HepG2 (cell line): ENCODE measurements at regions not wholly inside any gene's neighbourhood (a gene's known extent, or its start where the extent isn't known, plus 50 kb on each side); places are given as distances from the start of the nearest gene placed in this dataset.

Experiments
- ATAC-seq: fragments of 200-7000 bp; cut with Tn5 transposase; 3 replicates; pipeline ENCODE4 v1.9.1; 2020; ENCODE audit warnings: mild to moderate bottlenecking, moderate library complexity
- BruUV-seq: library from RNA; stranded (reverse); fragments of 400-500 nt; replicated peaks from 2 replicates; lab custom pipeline; 2021; lab: Mats Ljungman, UMichigan
- CTCF ChIA-PET: fragments of 300-600 bp; formaldehyde crosslinking; extraction: SDS; loops from one replicate; lab custom pipeline; 2021; ENCODE audit warnings: low total read pairs, inconsistent platforms, low intra/inter-chr PET ratio; lab: Yijun Ruan, JAX
- POLR2A ChIA-PET: fragments of 350-600 bp; sonication (Branson Sonifier 250); formaldehyde crosslinking; loops from one replicate; lab custom pipeline; 2020; ENCODE audit warnings: antibody characterized with exemption, inconsistent platforms; lab: Yijun Ruan, JAX
- DNase-seq: peaks from one replicate; pipeline ENCODE4 v3.0.0-alpha.2; 2015; ENCODE audit warnings: low spot score
- FAIRE-seq: peaks from 3 replicates; lab custom pipeline; 2011; peaks lifted over from hg19 to GRCh38; lab: Jason Lieb, UNC
- H2AFZ ChIP-seq: one replicate; pipeline ENCODE4 v1.6.1; 2011; ENCODE audit warnings: low read length, inconsistent platforms
- H3K27ac ChIP-seq: fragments of 300-600 bp; 3 replicates; pipeline ENCODE4 v1.8.0; 2011; ENCODE audit warnings: mixed run types, mild to moderate bottlenecking, mixed read lengths, low read length, inconsistent platforms; ENCODE audit not compliant: insufficient read depth; ENCODE audit errors: extremely low read length
- H3K27me3 ChIP-seq, 2 experiments: fragments of 200-600 bp in 1 of 2; 2 replicates in 1 of 2; 3 replicates in 1 of 2; pipeline versions ENCODE4 v1.6.0 to v1.8.0; 2011; ENCODE audit warnings: low read length in 2 of 2, mild to moderate bottlenecking in 2 of 2, moderate library complexity in 2 of 2, inconsistent platforms in 1 of 2; ENCODE audit not compliant: insufficient read depth in 2 of 2, control insufficient read depth in 1 of 2
- H3K36me3 ChIP-seq, 2 experiments: fragments of 200-600 bp in 1 of 2; replicated peaks in 1 of 2; 2 replicates in 1 of 2; 3 replicates in 1 of 2; pipeline versions ENCODE4 v1.5.1 to v1.8.0; 2011; ENCODE audit warnings: low read length in 2 of 2, inconsistent platforms in 1 of 2; ENCODE audit not compliant: insufficient read depth in 2 of 2, control insufficient read depth in 1 of 2
- H3K4me1 ChIP-seq: 2 replicates; pipeline ENCODE4 v1.5.1; 2012; ENCODE audit warnings: low read length, inconsistent platforms; ENCODE audit not compliant: insufficient read depth
- H3K4me2 ChIP-seq: 2 replicates; pipeline ENCODE4 v1.6.0; 2011; ENCODE audit warnings: low read depth, low read length, inconsistent platforms
- H3K4me3 ChIP-seq, 3 experiments: fragments of 200-600 bp in 1 of 3; sonication (generic), shearing (Covaris generic) in 1 of 3; replicated peaks in 1 of 3; 2 replicates each; pipeline ENCODE4 v1.5.1; 2011 to 2016; ENCODE audit warnings: low read length in 3 of 3, inconsistent platforms in 2 of 3, low read depth in 2 of 3, mild to moderate bottlenecking in 2 of 3, control low read depth in 1 of 3, mixed read lengths in 1 of 3; ENCODE audit not compliant: insufficient read depth in 1 of 3
- H3K79me2 ChIP-seq: one replicate; pipeline ENCODE4 v1.6.1; 2011; ENCODE audit warnings: low read length, inconsistent platforms; ENCODE audit not compliant: insufficient read depth
- H3K9ac ChIP-seq: 2 replicates; pipeline ENCODE4 v1.6.0; 2011; ENCODE audit warnings: mild to moderate bottlenecking, low read depth, low read length, inconsistent platforms; ENCODE audit not compliant: insufficient read depth
- H3K9me3 ChIP-seq: 2 replicates; pipeline ENCODE4 v1.5.1; 2012; ENCODE audit warnings: mild to moderate bottlenecking, low read length
- H4K20me1 ChIP-seq: 2 replicates; pipeline ENCODE4 v1.6.0; 2011; ENCODE audit warnings: inconsistent platforms, mild to moderate bottlenecking, low read length, moderate library complexity; ENCODE audit not compliant: insufficient read depth
- CBX1 ChIP-seq: IDR thresholded peaks from one replicate; pipeline ENCODE4 v1.6.1; 2016; ENCODE audit warnings: antibody characterized with exemption, low read depth
- CEBPG ChIP-seq: IDR thresholded peaks from 2 replicates; pipeline ENCODE4 v1.6.1; 2016
- FOXJ3 ChIP-seq: sonication (generic); formaldehyde crosslinking; IDR thresholded peaks from 2 replicates; pipeline ENCODE4 v1.4.0; 2020; ENCODE audit warnings: missing genetic modification reagents, mild to moderate bottlenecking, borderline replicate concordance
- KDM3A ChIP-seq: IDR thresholded peaks from 2 replicates; pipeline ENCODE4 v1.6.1; 2018; ENCODE audit warnings: low read depth, missing compliant biosample characterization
- MED8 ChIP-seq: sonication (generic); formaldehyde crosslinking; IDR thresholded peaks from 2 replicates; pipeline ENCODE4 v1.8.1; 2023; ENCODE audit warnings: mild to moderate bottlenecking, missing genetic modification reagents; ENCODE audit not compliant: insufficient replicate concordance
- PPARG ChIP-seq: conservative IDR thresholded peaks from 2 replicates; pipeline ENCODE4 v1.6.1; 2016; ENCODE audit warnings: missing biosample characterization, missing genetic modification reagents
- RARA ChIP-seq: IDR thresholded peaks from 2 replicates; pipeline ENCODE4 v1.6.1; 2016; ENCODE audit warnings: missing genetic modification reagents, missing compliant biosample characterization
- RFX5 ChIP-seq: IDR thresholded peaks from 2 replicates; pipeline ENCODE4 v1.6.1; 2011; ENCODE audit warnings: low read depth, low read length, improper control_type of control experiment
- RFXAP ChIP-seq: sonication (generic); formaldehyde crosslinking; IDR thresholded peaks from 2 replicates; pipeline ENCODE4 v1.4.0; 2020; ENCODE audit warnings: missing genetic modification reagents, borderline replicate concordance
- THRA ChIP-seq: sonication (generic); formaldehyde crosslinking; IDR thresholded peaks from 2 replicates; pipeline ENCODE4 v1.4.0; 2020; ENCODE audit warnings: missing genetic modification reagents, borderline replicate concordance
- TP53 ChIP-seq: sonication (generic); formaldehyde crosslinking; conservative IDR thresholded peaks from 2 replicates; pipeline ENCODE4 v1.4.0; 2020; ENCODE audit warnings: missing genetic modification reagents
- U2AF1 ChIP-seq: fragments of 200-400 bp; formaldehyde crosslinking; optimal IDR thresholded peaks from 2 replicates; pipeline ENCODE3; 2017; ENCODE audit warnings: mild to moderate bottlenecking, low read depth, low read length
- ZNF24 ChIP-seq: fragments of 450-650 bp; IDR thresholded peaks from 2 replicates; pipeline ENCODE4 v1.6.1; 2017; ENCODE audit warnings: antibody characterized with exemption, mild to moderate bottlenecking
- ZNF296 ChIP-seq: sonication (generic); formaldehyde crosslinking; conservative IDR thresholded peaks from 2 replicates; pipeline ENCODE4 v1.5.0; 2020; ENCODE audit warnings: mild to moderate bottlenecking, missing genetic modification reagents
- ZNF546 ChIP-seq: sonication (generic); formaldehyde crosslinking; conservative IDR thresholded peaks from 2 replicates; pipeline ENCODE4 v1.8.1; 2023; ENCODE audit warnings: mild to moderate bottlenecking, missing genetic modification reagents
- ZNF547 ChIP-seq: sonication (generic); formaldehyde crosslinking; IDR thresholded peaks from 2 replicates; pipeline ENCODE4 v1.5.1; 2020; ENCODE audit warnings: mild to moderate bottlenecking, missing genetic modification reagents
- WGBS: methylation state at CpG from one replicate; pipeline ENCODE4 v1.1.6; 2017; ENCODE audit warnings: low lambda C conversion rate; 5-methylcytosine and 5-hydroxymethylcytosine counted together
- in situ Hi-C: cut with HindIII; loops from 2 replicates; pipeline ENCODE4 v1.10.0; 2017; ENCODE audit warnings: low pct_unique_long_range_greater_than_20kb; ENCODE audit not compliant: extremely low pct_ligation_motif_present
- intact Hi-C: fragments of 100-400 bp; cut with micrococcal nuclease; formaldehyde crosslinking; loops from one replicate; pipeline ENCODE4 v1.10.0; 2022; ENCODE audit not compliant: unreplicated experiment
- TF ChIP-seq, protein P1 (sequence below): sonication (generic); formaldehyde crosslinking; IDR thresholded peaks from 2 replicates; pipeline ENCODE4 v1.5.1; 2020; ENCODE audit warnings: missing genetic modification reagents, mild to moderate bottlenecking, borderline replicate concordance

- TF ChIP-seq RFXAP (CRISPR knock-in tag) (no peak), TP53 (CRISPR knock-in tag) (no peak), MED8 (CRISPR knock-in tag) (no peak), CBX1 (no peak), ZNF546 (no peak), FOXJ3 (CRISPR knock-in tag) (no peak), ZNF24 (no peak), CEBPG (no peak), THRA (no peak), KDM3A (CRISPR knock-in tag) (no peak), RFX5 (no peak), U2AF1 (no peak), RARA (no peak), ZNF296 (CRISPR knock-in tag) (no peak), ZNF547 (CRISPR knock-in tag) (no peak), PPARG (CRISPR knock-in tag) (no peak)
- TF ChIP-seq, protein P1, sequence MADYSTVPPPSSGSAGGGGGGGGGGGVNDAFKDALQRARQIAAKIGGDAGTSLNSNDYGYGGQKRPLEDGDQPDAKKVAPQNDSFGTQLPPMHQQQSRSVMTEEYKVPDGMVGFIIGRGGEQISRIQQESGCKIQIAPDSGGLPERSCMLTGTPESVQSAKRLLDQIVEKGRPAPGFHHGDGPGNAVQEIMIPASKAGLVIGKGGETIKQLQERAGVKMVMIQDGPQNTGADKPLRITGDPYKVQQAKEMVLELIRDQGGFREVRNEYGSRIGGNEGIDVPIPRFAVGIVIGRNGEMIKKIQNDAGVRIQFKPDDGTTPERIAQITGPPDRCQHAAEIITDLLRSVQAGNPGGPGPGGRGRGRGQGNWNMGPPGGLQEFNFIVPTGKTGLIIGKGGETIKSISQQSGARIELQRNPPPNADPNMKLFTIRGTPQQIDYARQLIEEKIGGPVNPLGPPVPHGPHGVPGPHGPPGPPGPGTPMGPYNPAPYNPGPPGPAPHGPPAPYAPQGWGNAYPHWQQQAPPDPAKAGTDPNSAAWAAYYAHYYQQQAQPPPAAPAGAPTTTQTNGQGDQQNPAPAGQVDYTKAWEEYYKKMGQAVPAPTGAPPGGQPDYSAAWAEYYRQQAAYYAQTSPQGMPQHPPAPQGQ (CRISPR knock-in tag) = no peak
- Histone ChIP-seq H3K4me1 (no peaks in the 10 kb centered on the region), H3K4me3 (no peak overlapping the region), H3K27me3 (peaks cover 1 to 22% of the 10 kb centered on the region in 2 experiments; a peak in 3 of 5 replicates), H3K27ac (no peak overlapping the region), H3K36me3 (no peaks in the 10 kb centered on the region), H3K79me2 (no peaks in the 10 kb centered on the region), H2AFZ (no peak overlapping the region), H3K9me3 (no peaks in the 10 kb centered on the region), H3K9ac (no peak overlapping the region), H3K4me2 (no peak overlapping the region), H4K20me1 (no peaks in the 10 kb centered on the region)
- intact Hi-C loops = no loop called here
- ChIA-PET POLR2A (no interaction called here), CTCF (no interaction called here)
- FAIRE-seq = no peak
- in situ Hi-C loops = no loop called here
- WGBS = 79% methylated on average over 9 of the region's 9 CpGs
- no peak for ATAC-seq
- BruUV-seq = no TSS peak
- DNase-seq = no peak
Observed at GRCh38 chr3:16118396-16118795, 56.1 kb upstream of the GALNT15 start.
